ENCODE measurements at regions not wholly inside any gene's neighbourhood (a gene's known extent, or its start where the extent isn't known, plus 50 kb on each side); places are given as distances from the start of the nearest gene placed in this dataset.
"Not testable (repeated sequence)": the region's sequence is repeated elsewhere in the genome, so short reads cannot be mapped to it uniquely, and the experiment has no call there.

DNA sequence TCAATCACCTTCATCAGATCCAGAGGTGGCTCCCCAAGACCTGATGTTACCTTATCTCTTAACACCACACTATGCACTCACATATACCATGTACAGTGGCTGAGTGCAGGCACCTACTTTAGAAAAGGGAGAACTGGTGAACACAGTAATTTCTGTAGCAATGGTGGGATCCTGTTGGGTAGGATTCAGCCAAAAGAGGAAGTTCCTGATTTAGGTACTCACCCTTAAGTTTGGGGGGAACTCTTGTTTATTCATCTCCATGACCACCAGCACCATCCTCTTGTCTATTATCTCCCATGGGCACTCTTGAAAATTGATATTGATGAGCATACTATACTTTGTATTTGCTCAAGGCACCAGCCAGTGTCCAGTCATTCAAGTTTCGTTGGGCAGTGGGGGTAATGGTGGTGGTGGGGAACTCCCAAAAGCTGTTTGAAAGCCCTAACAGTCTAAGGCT is 324.4 kb downstream of the LMO7 start:
- H3K27me3 Mint-ChIP-seq: no peaks in the 10 kb centered on the region
- ATAC-seq (replicated peaks; ENCODE audit: extremely low read depth, poor library complexity, severe bottlenecking) (no peak), DNase-seq (ENCODE audit: low spot score in 2 of 2) (no peak)
- H3K4me3 Mint-ChIP-seq: no peak overlapping the region
- peaks cover 5% of the 10 kb centered on the region for H3K9me3 Mint-ChIP-seq
- H3K36me3 Mint-ChIP-seq (ENCODE audit: insufficient read depth): no peaks in the 10 kb centered on the region
- no peak overlapping the region for H3K27ac Mint-ChIP-seq (ENCODE audit: low read depth)
- no peaks in the 10 kb centered on the region for H3K4me1 Mint-ChIP-seq

DNA sequence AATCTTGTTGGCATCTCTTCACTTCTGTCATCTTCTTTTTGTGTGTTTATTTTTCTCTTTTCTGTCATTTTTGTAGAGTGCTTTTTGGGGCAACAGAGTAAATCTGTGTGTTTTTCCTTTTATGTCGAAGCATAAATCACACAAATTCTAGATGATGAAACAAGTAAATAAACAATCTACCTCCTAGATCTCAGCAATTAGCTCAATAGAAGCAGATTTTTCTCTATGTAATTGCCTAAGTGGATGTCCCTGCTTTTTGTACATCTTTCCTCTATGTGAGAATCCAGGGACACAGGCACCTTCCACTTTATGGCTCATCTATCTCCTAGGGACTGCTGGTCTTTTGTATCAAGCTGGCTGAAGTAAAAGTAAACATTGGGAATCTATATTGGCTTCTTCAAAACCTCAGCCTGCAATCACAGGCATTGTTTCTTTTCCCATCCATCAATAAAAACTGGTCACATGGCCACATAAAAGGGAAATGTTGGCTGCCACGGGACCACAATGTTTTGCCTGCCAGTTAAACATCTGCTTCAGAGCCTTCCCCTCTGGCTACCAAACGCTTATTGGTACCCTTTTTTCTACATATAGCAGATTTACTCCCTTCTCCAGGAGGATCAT is 323.8 kb downstream of the LMO7 start:
- Mint-ChIP-seq H3K27me3 (no peaks in the 10 kb centered on the region), H3K36me3 (ENCODE audit: insufficient read depth) (no peaks in the 10 kb centered on the region), H3K27ac (ENCODE audit: low read depth) (no peak overlapping the region), H3K4me3 (no peak overlapping the region), H3K9me3 (peaks cover 5% of the 10 kb centered on the region), H3K4me1 (no peaks in the 10 kb centered on the region)
- DNase-seq (ENCODE audit: low spot score in 2 of 2): no peak
- no peak for ATAC-seq (replicated peaks; ENCODE audit: extremely low read depth, poor library complexity, severe bottlenecking)

DNA sequence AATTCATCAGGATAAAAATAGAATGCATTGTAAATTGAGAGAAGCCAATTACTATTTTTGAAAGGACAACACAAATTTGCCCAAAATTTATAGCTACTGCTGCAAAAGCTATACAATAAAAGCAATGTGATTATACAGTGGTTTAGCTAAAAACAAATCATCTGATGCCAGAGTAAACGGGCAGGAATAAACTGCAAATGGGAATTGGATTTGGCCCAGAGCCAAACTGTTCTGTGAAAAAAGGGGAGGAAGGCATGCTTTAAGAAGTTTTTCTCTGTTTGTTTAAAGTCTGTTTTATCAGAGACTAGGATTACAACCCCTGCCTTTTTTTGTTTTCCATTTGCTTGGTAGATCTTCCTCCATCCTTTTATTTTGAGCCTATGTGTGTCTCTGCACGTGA is 317.5 kb downstream of the LMO7 start:
- not testable (repeated sequence) for DNase-seq (ENCODE audit: low spot score in 2 of 2)

DNA sequence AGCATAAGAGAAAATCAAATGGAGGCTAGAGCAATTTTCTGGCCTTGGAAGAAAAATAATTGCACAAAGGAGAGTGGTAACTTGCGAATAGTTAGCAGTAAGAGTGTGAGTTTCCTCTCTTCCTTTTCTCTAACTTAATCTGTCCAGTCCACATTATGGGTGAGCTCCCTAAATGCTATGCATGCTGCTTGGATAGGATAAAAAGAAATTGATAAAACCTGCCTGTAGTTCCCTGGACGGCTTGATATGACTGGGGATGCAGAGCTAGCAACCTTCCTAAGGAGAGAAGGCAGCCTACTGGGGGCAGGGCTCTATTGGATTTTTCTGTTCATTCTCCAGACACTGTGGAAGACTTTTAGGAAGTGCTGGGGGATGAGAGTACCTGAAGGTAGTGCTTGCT is 311.3 kb downstream of the LMO7 start:
- no peak overlapping the region for H3K4me3 Mint-ChIP-seq
- no peaks in the 10 kb centered on the region for H3K4me1 Mint-ChIP-seq
- DNase-seq (ENCODE audit: low spot score in 2 of 2) (no peak), ATAC-seq (replicated peaks; ENCODE audit: extremely low read depth, poor library complexity, severe bottlenecking) (no peak)
- H3K36me3 Mint-ChIP-seq (ENCODE audit: insufficient read depth): no peaks in the 10 kb centered on the region
- H3K9me3 Mint-ChIP-seq: peaks cover 4% of the 10 kb centered on the region
- peaks cover 15% of the 10 kb centered on the region for H3K27me3 Mint-ChIP-seq
- no peak overlapping the region for H3K27ac Mint-ChIP-seq (ENCODE audit: low read depth)

More for the DNA sequence above, 317.5 kb downstream of the LMO7 start:
- H3K9me3 Mint-ChIP-seq; H3K27ac Mint-ChIP-seq (ENCODE audit: low read depth); ATAC-seq (replicated peaks; ENCODE audit: extremely low read depth, poor library complexity, severe bottlenecking); H3K4me3 Mint-ChIP-seq; H3K27me3 Mint-ChIP-seq; H3K4me1 Mint-ChIP-seq; H3K36me3 Mint-ChIP-seq (ENCODE audit: insufficient read depth): not testable (repeated sequence)

DNA sequence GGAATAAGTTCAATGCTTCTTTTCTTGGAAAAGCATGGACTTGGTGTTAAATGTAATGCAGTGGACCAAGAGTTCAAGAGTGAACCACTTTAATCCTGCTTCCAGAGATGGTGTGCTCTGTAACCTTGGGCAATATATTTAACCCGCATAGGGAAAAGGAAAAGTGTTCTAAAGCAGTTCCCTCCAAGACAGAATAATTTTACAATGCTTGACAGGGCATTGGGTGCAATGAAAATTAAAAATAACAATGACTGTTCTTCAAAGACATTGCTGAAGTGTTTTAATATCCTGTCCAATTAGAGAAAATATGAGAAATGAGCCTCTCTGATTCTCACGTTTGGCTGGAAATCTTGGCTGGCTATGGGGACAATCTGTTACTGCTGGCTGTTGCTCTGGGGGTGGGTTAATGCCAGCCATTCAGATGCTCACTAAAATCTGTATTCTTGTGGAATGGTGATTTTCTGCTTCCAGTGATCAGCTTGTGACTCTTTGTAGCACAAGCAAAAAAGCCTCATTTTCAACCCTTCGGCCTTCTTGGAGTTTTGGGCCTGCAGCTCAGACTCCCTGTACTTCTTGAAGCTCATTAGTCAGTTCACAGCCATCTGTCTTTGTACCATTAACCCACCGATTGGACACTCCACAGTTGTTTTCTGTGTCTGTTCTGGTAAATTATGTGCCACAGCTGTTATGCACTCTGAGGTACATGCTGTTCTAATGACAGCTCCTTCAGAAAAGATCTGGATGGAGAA is 310.6 kb downstream of the LMO7 start:
- no peak overlapping the region for H3K27ac Mint-ChIP-seq (ENCODE audit: low read depth)

DNA sequence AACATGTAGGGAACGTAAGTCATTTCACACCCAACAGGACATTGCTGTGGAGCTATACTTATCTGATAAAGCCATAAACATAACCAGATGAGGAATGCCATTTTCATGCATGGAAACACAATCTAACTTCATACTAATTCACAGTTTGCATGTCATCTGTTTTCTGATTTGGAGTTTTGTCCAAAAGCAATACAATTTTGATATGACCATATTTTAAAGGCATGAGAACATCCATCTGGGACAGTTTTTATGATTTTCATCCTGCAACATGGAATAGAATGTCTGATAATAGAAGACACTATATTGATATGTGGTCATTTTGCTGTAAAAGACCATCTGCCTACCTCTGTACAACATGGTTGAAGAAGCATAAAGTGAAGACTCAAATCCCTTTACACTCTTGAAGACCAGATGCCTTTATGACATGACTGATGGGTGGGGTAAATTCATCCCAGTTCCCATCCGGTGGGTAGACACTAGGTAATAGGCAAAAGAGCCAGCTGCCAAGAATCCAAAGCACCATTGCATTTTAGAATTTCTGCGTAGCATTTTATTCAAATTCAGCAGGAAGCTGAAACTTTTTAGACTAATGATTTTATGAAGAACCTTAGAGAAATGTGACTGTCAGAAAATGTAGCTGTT is 309.8 kb downstream of the LMO7 start:
- H3K27ac Mint-ChIP-seq (ENCODE audit: low read depth): no peak overlapping the region
- ATAC-seq (replicated peaks; ENCODE audit: extremely low read depth, poor library complexity, severe bottlenecking) (no peak), DNase-seq (ENCODE audit: low spot score in 2 of 2) (no peak)
- H3K4me1 Mint-ChIP-seq: no peaks in the 10 kb centered on the region
- H3K27me3 Mint-ChIP-seq: peaks cover 17% of the 10 kb centered on the region
- no peak overlapping the region for H3K4me3 Mint-ChIP-seq
- no peaks in the 10 kb centered on the region for H3K36me3 Mint-ChIP-seq (ENCODE audit: insufficient read depth)
- H3K9me3 Mint-ChIP-seq: peaks cover 4% of the 10 kb centered on the region

More for the DNA sequence above, 310.6 kb downstream of the LMO7 start:
- DNase-seq (ENCODE audit: low spot score in 2 of 2) (no peak), ATAC-seq (replicated peaks; ENCODE audit: extremely low read depth, poor library complexity, severe bottlenecking) (no peak)
- Mint-ChIP-seq H3K27me3 (peaks cover 17% of the 10 kb centered on the region), H3K4me1 (no peaks in the 10 kb centered on the region), H3K4me3 (no peak overlapping the region), H3K9me3 (peaks cover 4% of the 10 kb centered on the region), H3K36me3 (ENCODE audit: insufficient read depth) (no peaks in the 10 kb centered on the region)

DNA sequence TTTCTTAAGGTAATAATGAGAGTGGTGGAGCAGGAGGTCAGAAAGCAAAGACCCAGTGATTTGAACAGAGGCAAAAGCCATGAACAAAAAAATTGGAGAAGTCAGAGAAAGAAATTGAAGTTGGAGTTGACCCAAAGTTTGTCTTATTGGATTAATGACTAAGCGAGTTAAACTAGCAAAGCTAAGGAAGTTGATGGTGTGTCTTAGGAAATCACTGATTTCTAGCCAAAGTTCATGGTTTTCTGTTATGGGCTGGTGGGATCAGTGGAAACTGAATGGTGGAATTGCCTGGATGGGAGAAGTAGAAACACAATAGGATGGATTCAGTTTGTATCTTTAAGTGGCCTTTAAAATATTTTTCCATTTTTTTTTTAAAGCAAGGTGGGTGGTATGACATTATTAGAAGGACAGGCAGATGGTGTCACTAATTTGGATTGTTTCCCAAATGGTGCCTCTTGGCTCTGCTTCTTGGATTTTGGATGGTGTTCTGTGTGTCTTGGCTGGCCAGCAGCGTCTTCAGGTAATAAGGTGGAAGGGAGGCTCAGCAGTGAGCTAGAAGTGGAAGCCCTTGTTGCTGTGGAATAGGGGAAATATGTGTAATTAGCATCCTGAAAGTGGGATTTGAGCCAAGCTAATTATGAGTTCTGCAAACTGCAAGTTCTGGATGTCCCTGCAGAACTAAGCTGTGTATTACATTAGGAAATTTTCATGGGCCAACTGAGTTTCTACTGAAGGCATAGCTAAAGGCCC is 302.9 kb downstream of the LMO7 start:
- Mint-ChIP-seq H3K9me3 (peaks cover 4% of the 10 kb centered on the region), H3K27ac (ENCODE audit: low read depth) (no peak overlapping the region), H3K27me3 (peaks cover 17% of the 10 kb centered on the region), H3K4me1 (no peaks in the 10 kb centered on the region), H3K36me3 (ENCODE audit: insufficient read depth) (no peaks in the 10 kb centered on the region), H3K4me3 (no peak overlapping the region)
- DNase-seq (ENCODE audit: low spot score in 2 of 2) (no peak), ATAC-seq (replicated peaks; ENCODE audit: extremely low read depth, poor library complexity, severe bottlenecking) (no peak)

DNA sequence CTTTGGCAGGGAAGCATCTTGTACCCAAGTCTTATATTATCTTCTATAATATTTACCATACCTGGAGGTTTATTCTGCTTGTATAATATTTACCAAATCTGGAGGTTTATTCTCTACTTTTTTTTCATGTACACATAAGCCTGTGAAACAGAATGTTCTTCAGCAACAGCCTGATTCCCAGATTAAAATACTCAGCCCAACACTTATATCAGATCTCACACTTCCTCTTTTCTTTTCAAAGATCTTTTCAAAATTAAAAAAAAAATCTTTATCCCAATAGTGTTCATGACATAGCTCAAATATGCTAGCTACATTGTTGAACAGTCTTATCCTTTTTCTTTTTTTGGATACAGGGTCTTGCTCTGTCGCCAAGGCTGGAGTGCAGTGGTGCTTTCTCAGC is 300.7 kb downstream of the LMO7 start:
- DNase-seq (ENCODE audit: low spot score in 2 of 2) (no peak), ATAC-seq (replicated peaks; ENCODE audit: extremely low read depth, poor library complexity, severe bottlenecking) (no peak)
- H3K9me3 Mint-ChIP-seq: no peaks in the 10 kb centered on the region
- H3K27me3 Mint-ChIP-seq: peaks cover 5% of the 10 kb centered on the region
- no peaks in the 10 kb centered on the region for H3K4me1 Mint-ChIP-seq
- no peak overlapping the region for H3K27ac Mint-ChIP-seq (ENCODE audit: low read depth)
- H3K4me3 Mint-ChIP-seq: no peak overlapping the region
- H3K36me3 Mint-ChIP-seq (ENCODE audit: insufficient read depth): no peaks in the 10 kb centered on the region

DNA sequence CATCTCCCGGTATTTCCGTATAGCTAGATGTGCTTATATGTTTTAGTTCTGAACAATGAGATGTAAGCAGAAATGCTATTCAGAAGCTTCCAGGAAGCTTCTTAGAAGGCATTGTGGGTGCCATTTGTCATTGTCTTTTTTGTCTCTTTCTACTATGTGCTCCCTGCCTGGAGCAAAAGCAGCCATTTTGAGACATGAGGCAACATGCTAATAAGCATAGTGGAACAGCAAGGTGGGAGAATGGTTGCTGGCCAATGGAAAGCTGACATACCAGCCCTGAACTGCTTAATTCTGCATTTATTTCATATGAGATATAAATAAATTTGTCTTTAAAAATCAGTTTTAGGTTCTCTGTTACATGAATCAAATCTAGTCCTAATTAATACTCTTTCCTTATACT is 299.7 kb downstream of the LMO7 start:
- Mint-ChIP-seq H3K4me1 (no peaks in the 10 kb centered on the region), H3K27me3 (peaks cover 12% of the 10 kb centered on the region), H3K9me3 (no peaks in the 10 kb centered on the region), H3K4me3 (no peak overlapping the region), H3K36me3 (ENCODE audit: insufficient read depth) (peaks cover 1% of the 10 kb centered on the region), H3K27ac (ENCODE audit: low read depth) (no peak overlapping the region)
- ATAC-seq (replicated peaks; ENCODE audit: extremely low read depth, poor library complexity, severe bottlenecking): no peak
- no peak for DNase-seq (ENCODE audit: low spot score in 2 of 2)

DNA sequence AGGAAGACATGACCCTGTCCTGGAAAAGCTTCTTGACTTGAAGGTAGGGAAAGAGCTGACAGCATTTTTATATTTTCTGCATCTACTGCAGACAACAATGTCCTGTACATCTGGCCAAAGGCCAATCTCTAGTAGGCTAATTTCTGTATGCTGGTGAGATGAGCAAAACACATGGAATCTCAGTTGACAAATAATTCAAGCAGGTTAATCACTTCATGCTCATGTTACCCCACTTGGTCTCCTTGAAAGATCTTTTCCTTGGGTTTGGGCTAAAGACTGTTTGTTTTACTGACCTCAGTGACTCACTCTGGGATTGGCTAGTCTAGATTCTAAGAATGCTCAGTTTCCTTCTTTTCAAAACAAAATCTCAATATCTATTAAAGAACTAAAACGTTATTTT is 298.8 kb downstream of the LMO7 start:
- no peak for ATAC-seq (replicated peaks; ENCODE audit: extremely low read depth, poor library complexity, severe bottlenecking)
- Mint-ChIP-seq H3K4me3 (no peak overlapping the region), H3K27ac (ENCODE audit: low read depth) (no peak overlapping the region), H3K9me3 (no peaks in the 10 kb centered on the region), H3K27me3 (peaks cover 12% of the 10 kb centered on the region), H3K36me3 (ENCODE audit: insufficient read depth) (peaks cover 2% of the 10 kb centered on the region), H3K4me1 (no peaks in the 10 kb centered on the region)
- no peak for DNase-seq (ENCODE audit: low spot score in 2 of 2)

DNA sequence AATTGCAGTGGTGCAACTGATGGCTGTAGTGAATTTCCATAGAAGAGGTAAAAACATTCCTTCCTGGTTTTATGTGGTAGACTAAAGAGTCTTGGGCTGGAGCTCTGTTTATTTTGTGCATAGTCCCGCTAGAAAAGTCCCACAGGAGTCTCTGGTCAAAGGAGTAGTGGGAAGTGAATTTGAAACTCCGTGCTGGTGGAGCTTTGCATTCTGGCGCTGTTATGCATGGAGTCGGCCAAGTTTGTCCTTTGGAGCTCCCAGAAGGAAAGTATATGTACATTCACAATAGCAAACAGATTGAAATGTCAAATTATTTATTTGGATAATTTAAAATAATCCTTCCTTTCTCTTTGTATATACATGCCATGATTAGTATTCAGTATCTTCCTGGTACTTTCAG is 296.5 kb downstream of the LMO7 start:
- ATAC-seq (replicated peaks; ENCODE audit: extremely low read depth, poor library complexity, severe bottlenecking): no peak
- H3K27me3 Mint-ChIP-seq: peaks cover 19% of the 10 kb centered on the region
- H3K36me3 Mint-ChIP-seq (ENCODE audit: insufficient read depth): peaks cover 2% of the 10 kb centered on the region

DNA sequence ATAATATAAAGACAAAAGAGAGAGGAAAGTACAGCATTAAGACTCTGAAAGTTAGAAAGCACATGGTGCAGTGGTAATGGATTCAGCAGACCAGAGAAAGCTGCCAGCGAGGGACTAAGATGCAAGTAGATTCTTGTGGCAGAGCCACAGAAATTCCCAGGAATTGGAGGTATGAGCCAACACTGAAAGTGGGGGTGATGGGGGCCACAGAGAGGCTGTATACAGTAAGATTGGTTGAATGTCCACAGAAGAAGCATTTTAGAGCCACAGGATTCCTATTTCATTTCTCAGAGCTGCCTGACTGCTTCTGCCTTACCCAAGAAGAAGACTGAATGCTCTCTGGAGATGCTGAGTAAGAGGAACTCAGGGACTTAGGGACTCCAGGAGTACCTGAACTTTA is 295.0 kb downstream of the LMO7 start:
- H3K9me3 Mint-ChIP-seq: no peaks in the 10 kb centered on the region
- H3K27me3 Mint-ChIP-seq: peaks cover 27% of the 10 kb centered on the region
- H3K4me3 Mint-ChIP-seq: no peak overlapping the region
- no peak for ATAC-seq (replicated peaks; ENCODE audit: extremely low read depth, poor library complexity, severe bottlenecking)
- H3K36me3 Mint-ChIP-seq (ENCODE audit: insufficient read depth): peaks cover 2% of the 10 kb centered on the region
- H3K27ac Mint-ChIP-seq (ENCODE audit: low read depth): no peak overlapping the region
- DNase-seq (ENCODE audit: low spot score in 2 of 2): no peak
- H3K4me1 Mint-ChIP-seq: no peaks in the 10 kb centered on the region

More for the DNA sequence above, 296.5 kb downstream of the LMO7 start:
- no peak for DNase-seq (ENCODE audit: low spot score in 2 of 2)
- Mint-ChIP-seq H3K27ac (ENCODE audit: low read depth) (no peak overlapping the region), H3K4me1 (no peaks in the 10 kb centered on the region), H3K9me3 (no peaks in the 10 kb centered on the region), H3K4me3 (no peak overlapping the region)

All from central memory CD8-positive, alpha-beta T cell (primary cell).